ENCODE measurements at regions not wholly inside any gene's neighbourhood (a gene's known extent, or its start where the extent isn't known, plus 50 kb on each side); places are given as distances from the start of the nearest gene placed in this dataset.

DNA sequence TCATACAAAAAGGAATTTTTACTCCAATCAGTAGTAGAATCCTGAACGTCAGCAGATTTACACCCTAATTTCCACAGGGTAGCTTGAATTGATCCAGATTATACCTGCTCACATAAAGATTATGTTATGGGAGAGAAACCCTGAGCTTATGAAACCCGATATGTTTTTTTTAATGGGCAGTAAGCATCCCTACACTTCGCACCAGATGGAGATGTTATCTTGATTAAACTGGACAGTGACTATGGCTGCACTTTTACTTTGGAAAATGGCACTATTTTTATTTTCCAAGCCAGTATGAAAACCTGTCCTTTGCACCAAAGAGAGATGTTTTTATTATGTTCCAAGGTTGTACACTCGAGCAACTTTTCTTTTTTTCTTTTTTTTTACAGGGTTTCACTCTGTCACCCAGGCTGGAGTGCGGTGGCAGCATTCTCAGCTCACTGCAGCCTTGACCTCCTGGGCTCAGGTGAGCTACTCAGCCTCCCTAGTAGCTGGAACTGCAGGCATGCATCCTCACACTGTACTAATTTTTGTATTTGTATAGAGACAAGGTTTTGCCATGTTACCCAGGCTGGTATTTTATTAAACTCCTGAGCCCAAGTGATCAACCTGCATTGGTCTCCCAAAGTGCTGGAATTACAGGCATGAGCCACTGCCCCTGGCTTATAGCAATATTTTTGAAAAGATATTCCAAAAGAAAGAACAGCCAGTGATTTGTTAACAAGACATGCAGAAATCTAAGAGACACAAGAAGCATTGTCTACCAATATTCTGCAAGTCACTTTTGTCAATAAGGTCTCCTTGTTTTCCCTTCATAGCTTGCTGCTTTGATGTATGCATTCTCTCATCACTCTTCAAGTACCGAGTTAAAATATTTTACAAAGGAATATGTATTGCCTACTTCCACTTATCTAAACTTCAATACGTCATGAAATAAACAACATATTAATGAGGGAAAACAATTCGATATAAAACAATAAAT is 1412.6 kb downstream of the ZPLD1 start:
- Histone ChIP-seq H3K4me3 (ENCODE audit: low read length) (no peak overlapping the region), H3K27me3 (ENCODE audit: insufficient read depth, low read depth, low read length) (no peaks in the 10 kb centered on the region), H3F3A (ENCODE audit: insufficient read depth, low read length, poor library complexity, severe bottlenecking) (no peaks in the 10 kb centered on the region), H3K9me3 (ENCODE audit: low read length) (no peaks in the 10 kb centered on the region), H2AFZ (ENCODE audit: low read depth, low read length) (no peak overlapping the region), H3K79me2 (replicated peaks; ENCODE audit: insufficient read depth, low read length) (no peaks in the 10 kb centered on the region), H3K27ac (ENCODE audit: low read length) (no peak overlapping the region), H3K36me3 (ENCODE audit: insufficient read depth, low read length) (no peaks in the 10 kb centered on the region), H3K9ac (ENCODE audit: low read length) (no peak overlapping the region), H3K4me2 (ENCODE audit: low read length) (no peak overlapping the region), H4K20me1 (ENCODE audit: insufficient read depth) (no peaks in the 10 kb centered on the region), H3K9me2 (ENCODE audit: insufficient read depth, low read length) (no peaks in the 10 kb centered on the region)
- TF ChIP-seq, protein P1, sequence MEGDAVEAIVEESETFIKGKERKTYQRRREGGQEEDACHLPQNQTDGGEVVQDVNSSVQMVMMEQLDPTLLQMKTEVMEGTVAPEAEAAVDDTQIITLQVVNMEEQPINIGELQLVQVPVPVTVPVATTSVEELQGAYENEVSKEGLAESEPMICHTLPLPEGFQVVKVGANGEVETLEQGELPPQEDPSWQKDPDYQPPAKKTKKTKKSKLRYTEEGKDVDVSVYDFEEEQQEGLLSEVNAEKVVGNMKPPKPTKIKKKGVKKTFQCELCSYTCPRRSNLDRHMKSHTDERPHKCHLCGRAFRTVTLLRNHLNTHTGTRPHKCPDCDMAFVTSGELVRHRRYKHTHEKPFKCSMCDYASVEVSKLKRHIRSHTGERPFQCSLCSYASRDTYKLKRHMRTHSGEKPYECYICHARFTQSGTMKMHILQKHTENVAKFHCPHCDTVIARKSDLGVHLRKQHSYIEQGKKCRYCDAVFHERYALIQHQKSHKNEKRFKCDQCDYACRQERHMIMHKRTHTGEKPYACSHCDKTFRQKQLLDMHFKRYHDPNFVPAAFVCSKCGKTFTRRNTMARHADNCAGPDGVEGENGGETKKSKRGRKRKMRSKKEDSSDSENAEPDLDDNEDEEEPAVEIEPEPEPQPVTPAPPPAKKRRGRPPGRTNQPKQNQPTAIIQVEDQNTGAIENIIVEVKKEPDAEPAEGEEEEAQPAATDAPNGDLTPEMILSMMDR (IDR thresholded peaks at IDR 0.05; ENCODE audit: poor library complexity, severe bottlenecking) = no peak

DNA sequence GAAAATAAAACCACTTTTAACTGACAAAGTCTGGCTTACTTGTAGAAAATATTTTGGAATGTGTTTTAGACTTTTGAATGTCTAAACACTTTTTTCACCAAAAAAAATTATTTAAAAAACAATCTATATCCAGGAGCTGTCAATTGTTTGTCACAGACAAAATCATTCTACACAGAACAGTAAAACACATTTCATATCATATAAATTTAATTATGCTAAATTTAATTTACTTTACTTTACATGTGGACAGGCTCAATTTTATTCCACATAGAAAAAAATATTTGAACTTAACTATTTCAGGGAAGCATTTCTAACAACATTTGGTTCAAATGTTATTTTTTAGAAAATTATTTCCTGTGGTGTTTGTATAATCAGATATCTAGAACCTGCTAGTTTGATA is 1417.0 kb downstream of the ZPLD1 start:
- no peaks in the 10 kb centered on the region for H4K20me1 ChIP-seq (ENCODE audit: insufficient read depth)
- H3K9ac ChIP-seq (ENCODE audit: low read length) = no peak overlapping the region
- no peak overlapping the region for H3K4me2 ChIP-seq (ENCODE audit: low read length)
- H3K79me2 ChIP-seq (replicated peaks; ENCODE audit: insufficient read depth, low read length) = no peaks in the 10 kb centered on the region
- H3K4me3 ChIP-seq (ENCODE audit: low read length) = no peak overlapping the region
- no peaks in the 10 kb centered on the region for H3F3A ChIP-seq (ENCODE audit: insufficient read depth, low read length, poor library complexity, severe bottlenecking)
- H2AFZ ChIP-seq (ENCODE audit: low read depth, low read length) = no peak overlapping the region
- no peaks in the 10 kb centered on the region for H3K36me3 ChIP-seq (ENCODE audit: insufficient read depth, low read length)
- H3K27ac ChIP-seq (ENCODE audit: low read length) = no peak overlapping the region
- H3K9me2 ChIP-seq (ENCODE audit: insufficient read depth, low read length) = no peaks in the 10 kb centered on the region
- TF ChIP-seq RAD21 (conservative IDR thresholded peaks at IDR 0.05) (no peak), MXI1 (conservative IDR thresholded peaks at IDR 0.05; ENCODE audit: poor library complexity, severe bottlenecking) (no peak), TAF1 (IDR thresholded peaks at IDR 0.05; ENCODE audit: low read depth) (no peak), EP300 (conservative IDR thresholded peaks at IDR 0.05; ENCODE audit: poor library complexity, severe bottlenecking) (no peak)
- TF ChIP-seq, protein P2, sequence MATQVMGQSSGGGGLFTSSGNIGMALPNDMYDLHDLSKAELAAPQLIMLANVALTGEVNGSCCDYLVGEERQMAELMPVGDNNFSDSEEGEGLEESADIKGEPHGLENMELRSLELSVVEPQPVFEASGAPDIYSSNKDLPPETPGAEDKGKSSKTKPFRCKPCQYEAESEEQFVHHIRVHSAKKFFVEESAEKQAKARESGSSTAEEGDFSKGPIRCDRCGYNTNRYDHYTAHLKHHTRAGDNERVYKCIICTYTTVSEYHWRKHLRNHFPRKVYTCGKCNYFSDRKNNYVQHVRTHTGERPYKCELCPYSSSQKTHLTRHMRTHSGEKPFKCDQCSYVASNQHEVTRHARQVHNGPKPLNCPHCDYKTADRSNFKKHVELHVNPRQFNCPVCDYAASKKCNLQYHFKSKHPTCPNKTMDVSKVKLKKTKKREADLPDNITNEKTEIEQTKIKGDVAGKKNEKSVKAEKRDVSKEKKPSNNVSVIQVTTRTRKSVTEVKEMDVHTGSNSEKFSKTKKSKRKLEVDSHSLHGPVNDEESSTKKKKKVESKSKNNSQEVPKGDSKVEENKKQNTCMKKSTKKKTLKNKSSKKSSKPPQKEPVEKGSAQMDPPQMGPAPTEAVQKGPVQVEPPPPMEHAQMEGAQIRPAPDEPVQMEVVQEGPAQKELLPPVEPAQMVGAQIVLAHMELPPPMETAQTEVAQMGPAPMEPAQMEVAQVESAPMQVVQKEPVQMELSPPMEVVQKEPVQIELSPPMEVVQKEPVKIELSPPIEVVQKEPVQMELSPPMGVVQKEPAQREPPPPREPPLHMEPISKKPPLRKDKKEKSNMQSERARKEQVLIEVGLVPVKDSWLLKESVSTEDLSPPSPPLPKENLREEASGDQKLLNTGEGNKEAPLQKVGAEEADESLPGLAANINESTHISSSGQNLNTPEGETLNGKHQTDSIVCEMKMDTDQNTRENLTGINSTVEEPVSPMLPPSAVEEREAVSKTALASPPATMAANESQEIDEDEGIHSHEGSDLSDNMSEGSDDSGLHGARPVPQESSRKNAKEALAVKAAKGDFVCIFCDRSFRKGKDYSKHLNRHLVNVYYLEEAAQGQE (IDR thresholded peaks at IDR 0.05; ENCODE audit: borderline replicate concordance) = no peak
- H3K9me3 ChIP-seq (ENCODE audit: low read length) = no peaks in the 10 kb centered on the region
- H3K27me3 ChIP-seq (ENCODE audit: insufficient read depth, low read depth, low read length) = no peaks in the 10 kb centered on the region

DNA sequence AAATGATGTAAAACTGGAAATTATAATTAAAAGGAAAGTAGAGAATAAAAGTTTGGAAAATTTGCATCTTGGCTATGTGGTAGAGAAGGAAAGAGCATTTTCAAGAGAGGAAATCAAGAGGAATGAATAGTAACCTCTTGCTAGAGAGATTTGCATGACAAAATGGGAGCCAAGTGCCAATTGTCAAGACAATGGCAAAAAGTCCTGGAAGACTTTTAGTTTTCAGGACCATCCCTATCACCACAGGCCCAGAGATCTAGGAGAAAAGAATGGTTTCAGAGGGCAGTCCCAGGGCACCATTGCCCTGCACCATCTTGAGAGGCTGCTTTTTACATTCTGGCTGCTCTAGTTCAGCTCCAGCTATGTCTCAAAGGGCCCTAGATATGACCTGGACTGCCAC is 1427.6 kb downstream of the ZPLD1 start:
- H3K79me2 ChIP-seq (replicated peaks; ENCODE audit: insufficient read depth, low read length) = no peaks in the 10 kb centered on the region
- H3K36me3 ChIP-seq (ENCODE audit: insufficient read depth, low read length) = no peaks in the 10 kb centered on the region
- H3K9me3 ChIP-seq (ENCODE audit: low read length) = no peaks in the 10 kb centered on the region
- no peak overlapping the region for H3K27ac ChIP-seq (ENCODE audit: low read length)
- no peak overlapping the region for H3K4me2 ChIP-seq (ENCODE audit: low read length)
- TF ChIP-seq, protein P1 (IDR thresholded peaks at IDR 0.05; ENCODE audit: poor library complexity, severe bottlenecking) = no peak
- TF ChIP-seq TAF1 (IDR thresholded peaks at IDR 0.05; ENCODE audit: low read depth) (no peak), MXI1 (conservative IDR thresholded peaks at IDR 0.05; ENCODE audit: poor library complexity, severe bottlenecking) (no peak)
- no peak overlapping the region for H2AFZ ChIP-seq (ENCODE audit: low read depth, low read length)
- no peak overlapping the region for H3K9ac ChIP-seq (ENCODE audit: low read length)
- H3F3A ChIP-seq (ENCODE audit: insufficient read depth, low read length, poor library complexity, severe bottlenecking) = no peaks in the 10 kb centered on the region
- no peaks in the 10 kb centered on the region for H3K9me2 ChIP-seq (ENCODE audit: insufficient read depth, low read length)
- H3K27me3 ChIP-seq (ENCODE audit: insufficient read depth, low read depth, low read length) = no peaks in the 10 kb centered on the region
- H4K20me1 ChIP-seq (ENCODE audit: insufficient read depth) = no peaks in the 10 kb centered on the region
- H3K4me3 ChIP-seq (ENCODE audit: low read length) = no peak overlapping the region
